SK-N-SH treated with all-trans-retinoic acid at 6 μM for 48 hours (cell line): ENCODE measurements at regions not wholly inside any gene's neighbourhood (a gene's known extent, or its start where the extent isn't known, plus 50 kb on each side); places are given as distances from the start of the nearest gene placed in this dataset.

Experiments
- ARNTL ChIP-seq: fragments of 450-650 bp; formaldehyde crosslinking; IDR thresholded peaks from 2 replicates; pipeline ENCODE4 v1.5.0; 2020; ENCODE audit warnings: low read depth, mild to moderate bottlenecking, moderate library complexity, borderline replicate concordance
- CREB5 ChIP-seq: fragments of 250-450 bp; sonication (Bioruptor Pico); IDR thresholded peaks from 2 replicates; pipeline ENCODE4 v1.5.1; 2020; ENCODE audit warnings: low read depth, mild to moderate bottlenecking, moderate library complexity
- OSR1 ChIP-seq: fragments of 250-450 bp; sonication (Bioruptor Pico); IDR thresholded peaks from 2 replicates; pipeline ENCODE4 v1.8.0; 2022; ENCODE audit warnings: moderate library complexity, mild to moderate bottlenecking, inconsistent platforms
- PATZ1 ChIP-seq: fragments of 250-450 bp; sonication (Bioruptor Pico); IDR thresholded peaks from 2 replicates; pipeline ENCODE4 v1.8.0; 2020; ENCODE audit warnings: mild to moderate bottlenecking, moderate library complexity, borderline replicate concordance
- SNAI2 ChIP-seq: fragments of 250-450 bp; sonication (Bioruptor Pico); IDR thresholded peaks from 2 replicates; pipeline ENCODE4 v1.5.0; 2020; ENCODE audit warnings: mild to moderate bottlenecking, moderate library complexity
- ZFP30 ChIP-seq: fragments of 450-650 bp; formaldehyde crosslinking; IDR thresholded peaks from 2 replicates; pipeline ENCODE4 v1.5.0; 2022; ENCODE audit warnings: mild to moderate bottlenecking, moderate library complexity

- TF ChIP-seq ZFP30: no peak
- TF ChIP-seq PATZ1 (CRISPR knock-in tag): no peak
- TF ChIP-seq CREB5 (CRISPR knock-in tag): no peak
- TF ChIP-seq SNAI2 (CRISPR knock-in tag): no peak
- no peak for TF ChIP-seq OSR1 (CRISPR knock-in tag)
- TF ChIP-seq ARNTL: no peak
These were observed 684.6 kb downstream of the UTRN start for GRCh38 chr6:144969602-144970272.
